Loucy (cell line): ENCODE measurements at regions not wholly inside any gene's neighbourhood (a gene's known extent, or its start where the extent isn't known, plus 50 kb on each side); places are given as distances from the start of the nearest gene placed in this dataset.

ENCODE experiments used
- H2AFZ ChIP-seq: fragments of 200-600 bp; sonication (generic); 2 replicates; pipeline ENCODE4 v1.6.0; 2016; ENCODE audit warnings: antibody characterized with exemption, mild to moderate bottlenecking, low read length, moderate library complexity
- H3F3A ChIP-seq: fragments of 200-600 bp; 2 replicates; pipeline ENCODE4 v1.6.0; 2016; ENCODE audit warnings: antibody characterized with exemption, low read depth, mild to moderate bottlenecking
- H3K27me3 ChIP-seq: fragments of 200-600 bp; sonication (generic); 2 replicates; pipeline ENCODE4 v1.6.1; 2014; ENCODE audit warnings: low read length, mild to moderate bottlenecking; ENCODE audit not compliant: insufficient read depth, poor library complexity, severe bottlenecking
- H3K36me3 ChIP-seq: fragments of 200-600 bp; sonication (generic); 2 replicates; pipeline ENCODE4 v1.6.1; 2016; ENCODE audit warnings: low read length; ENCODE audit not compliant: insufficient read depth
- H3K4me1 ChIP-seq: fragments of 200-600 bp; sonication (generic); 2 replicates; pipeline ENCODE4 v1.5.1; 2014; ENCODE audit warnings: low read length, mild to moderate bottlenecking; ENCODE audit not compliant: insufficient read depth, poor library complexity, severe bottlenecking
- H3K4me2 ChIP-seq: fragments of 200-600 bp; sonication (generic); 2 replicates; pipeline ENCODE4 v1.6.0; 2014; ENCODE audit warnings: antibody characterized with exemption, low read length, low read depth, mild to moderate bottlenecking; ENCODE audit not compliant: poor library complexity, severe bottlenecking
- H3K4me3 ChIP-seq: fragments of 200-600 bp; sonication (generic); 2 replicates; pipeline ENCODE4 v1.5.1; 2014; ENCODE audit warnings: low read length, mild to moderate bottlenecking, mixed read lengths; ENCODE audit not compliant: poor library complexity, severe bottlenecking
- H3K79me2 ChIP-seq: fragments of 200-600 bp; sonication (generic); 2 replicates; pipeline ENCODE4 v1.6.1; 2014; ENCODE audit warnings: low read length; ENCODE audit not compliant: insufficient read depth
- H3K9ac ChIP-seq: fragments of 200-600 bp; sonication (generic); 2 replicates; pipeline ENCODE4 v1.6.0; 2014; ENCODE audit warnings: mild to moderate bottlenecking, low read depth, low read length, moderate library complexity; ENCODE audit not compliant: poor library complexity, severe bottlenecking
- H3K9me2 ChIP-seq: fragments of 200-600 bp; sonication (generic); replicated peaks from 2 replicates; pipeline ENCODE4 v1.6.1; 2016; ENCODE audit warnings: low read depth, low read length, mixed read lengths
- H3K9me3 ChIP-seq: fragments of 200-600 bp; sonication (generic); 2 replicates; pipeline ENCODE4 v1.6.1; 2014; ENCODE audit warnings: mild to moderate bottlenecking, antibody characterized with exemption, low read length, low read depth; ENCODE audit not compliant: insufficient read depth
- H4K20me1 ChIP-seq: fragments of 200-600 bp; sonication (generic); 2 replicates; pipeline ENCODE4 v1.6.0; 2014; ENCODE audit warnings: antibody characterized with exemption, low read length, mild to moderate bottlenecking; ENCODE audit not compliant: insufficient read depth, poor library complexity, severe bottlenecking
- EZH2phosphoT487 ChIP-seq: fragments of 200-600 bp; IDR thresholded peaks from 2 replicates; pipeline ENCODE4 v1.6.1; 2018; ENCODE audit warnings: antibody characterized with exemption, mild to moderate bottlenecking, moderate library complexity, borderline replicate concordance
- TF ChIP-seq, protein P1 (sequence below): fragments of 200-600 bp; sonication (generic); conservative IDR thresholded peaks from 2 replicates; pipeline ENCODE4 v1.5.1; 2014; ENCODE audit warnings: mild to moderate bottlenecking, antibody characterized with exemption, low read length

DNA sequence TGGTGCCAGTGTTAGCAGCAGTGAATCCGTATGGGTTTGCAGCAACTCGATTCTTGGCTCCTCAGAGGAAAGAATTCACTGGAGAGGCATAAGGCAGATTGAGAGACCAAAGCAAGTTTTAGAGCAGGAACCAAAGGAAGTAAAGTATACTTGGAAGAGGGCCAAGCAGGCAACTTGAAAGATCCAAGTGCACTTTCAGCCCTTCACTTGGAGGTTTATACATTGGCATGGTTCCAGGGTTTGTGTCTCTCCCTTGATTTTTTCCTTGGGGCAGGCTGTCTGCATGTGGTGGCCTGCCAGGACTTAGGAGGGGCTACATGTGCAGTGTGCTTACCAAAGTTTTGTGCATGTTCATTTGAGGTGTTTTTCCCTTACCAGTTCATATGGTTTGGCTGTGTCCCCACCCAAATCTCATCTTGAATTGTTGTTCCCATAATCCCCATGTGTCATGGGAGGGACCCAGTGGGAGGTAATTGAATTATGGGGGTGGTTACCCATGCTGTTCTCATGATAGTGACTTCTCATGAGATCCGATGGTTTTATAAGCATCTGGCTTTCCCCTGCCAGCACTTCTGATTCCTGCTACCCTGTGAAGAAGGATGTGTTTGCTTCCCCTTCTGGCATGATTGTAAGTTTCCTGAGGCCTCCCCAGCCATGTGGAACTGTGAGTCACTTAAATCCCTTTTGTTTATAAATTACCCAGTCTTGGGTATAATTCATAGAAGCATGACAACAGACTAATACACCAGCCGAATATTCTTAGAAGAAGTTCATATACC is 86.2 kb upstream of the TSPAN5 start:
- H3F3A ChIP-seq, result no peaks in the 10 kb centered on the region
- no peaks in the 10 kb centered on the region for H3K9me2 ChIP-seq
- no peak overlapping the region for H3K9ac ChIP-seq
- peaks cover 20% of the 10 kb centered on the region for H3K4me1 ChIP-seq
- no peaks in the 10 kb centered on the region for H3K9me3 ChIP-seq
- TF ChIP-seq, protein P1, sequence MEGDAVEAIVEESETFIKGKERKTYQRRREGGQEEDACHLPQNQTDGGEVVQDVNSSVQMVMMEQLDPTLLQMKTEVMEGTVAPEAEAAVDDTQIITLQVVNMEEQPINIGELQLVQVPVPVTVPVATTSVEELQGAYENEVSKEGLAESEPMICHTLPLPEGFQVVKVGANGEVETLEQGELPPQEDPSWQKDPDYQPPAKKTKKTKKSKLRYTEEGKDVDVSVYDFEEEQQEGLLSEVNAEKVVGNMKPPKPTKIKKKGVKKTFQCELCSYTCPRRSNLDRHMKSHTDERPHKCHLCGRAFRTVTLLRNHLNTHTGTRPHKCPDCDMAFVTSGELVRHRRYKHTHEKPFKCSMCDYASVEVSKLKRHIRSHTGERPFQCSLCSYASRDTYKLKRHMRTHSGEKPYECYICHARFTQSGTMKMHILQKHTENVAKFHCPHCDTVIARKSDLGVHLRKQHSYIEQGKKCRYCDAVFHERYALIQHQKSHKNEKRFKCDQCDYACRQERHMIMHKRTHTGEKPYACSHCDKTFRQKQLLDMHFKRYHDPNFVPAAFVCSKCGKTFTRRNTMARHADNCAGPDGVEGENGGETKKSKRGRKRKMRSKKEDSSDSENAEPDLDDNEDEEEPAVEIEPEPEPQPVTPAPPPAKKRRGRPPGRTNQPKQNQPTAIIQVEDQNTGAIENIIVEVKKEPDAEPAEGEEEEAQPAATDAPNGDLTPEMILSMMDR, result no peak
- no peak for TF ChIP-seq EZH2phosphoT487
- no peak overlapping the region for H2AFZ ChIP-seq
- no peak overlapping the region for H3K4me2 ChIP-seq
- H3K36me3 ChIP-seq, result no peaks in the 10 kb centered on the region
- no peak overlapping the region for H3K4me3 ChIP-seq
- no peaks in the 10 kb centered on the region for H3K79me2 ChIP-seq
- H3K27me3 ChIP-seq, result no peaks in the 10 kb centered on the region
- H4K20me1 ChIP-seq, result no peaks in the 10 kb centered on the region

DNA sequence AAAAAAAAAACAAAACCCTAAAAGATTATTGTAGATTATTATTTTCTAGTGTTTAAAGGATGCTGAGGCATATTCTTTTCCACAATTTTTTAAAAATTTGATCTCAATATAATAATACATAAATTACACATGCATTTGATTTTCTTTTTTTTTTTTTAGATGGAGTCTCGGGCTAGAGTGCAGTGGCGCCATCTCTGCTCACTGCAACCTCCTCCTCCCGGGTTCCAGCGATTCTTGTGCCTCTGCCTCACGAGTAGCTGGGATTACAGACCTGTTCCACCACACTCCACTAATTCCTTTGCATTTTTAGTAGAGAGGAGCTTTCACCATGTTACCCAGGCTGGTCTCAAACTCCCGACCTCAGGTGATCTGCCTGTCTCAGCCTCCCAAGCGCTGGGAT is 83.5 kb upstream of the TSPAN5 start:
- Histone ChIP-seq H2AFZ (no peak overlapping the region), H3K4me1 (peaks cover 8% of the 10 kb centered on the region), H3K4me3 (no peak overlapping the region), H4K20me1 (no peaks in the 10 kb centered on the region), H3F3A (no peaks in the 10 kb centered on the region), H3K4me2 (no peak overlapping the region), H3K9me3 (0 out of 2 replicates have a peak, but pooled peaks cover 5% of the 10 kb centered on the region), H3K9ac (no peak overlapping the region), H3K36me3 (no peaks in the 10 kb centered on the region), H3K79me2 (no peaks in the 10 kb centered on the region), H3K9me2 (no peaks in the 10 kb centered on the region), H3K27me3 (no peaks in the 10 kb centered on the region)
- TF ChIP-seq, protein P1, result no peak
- no peak for TF ChIP-seq EZH2phosphoT487

DNA sequence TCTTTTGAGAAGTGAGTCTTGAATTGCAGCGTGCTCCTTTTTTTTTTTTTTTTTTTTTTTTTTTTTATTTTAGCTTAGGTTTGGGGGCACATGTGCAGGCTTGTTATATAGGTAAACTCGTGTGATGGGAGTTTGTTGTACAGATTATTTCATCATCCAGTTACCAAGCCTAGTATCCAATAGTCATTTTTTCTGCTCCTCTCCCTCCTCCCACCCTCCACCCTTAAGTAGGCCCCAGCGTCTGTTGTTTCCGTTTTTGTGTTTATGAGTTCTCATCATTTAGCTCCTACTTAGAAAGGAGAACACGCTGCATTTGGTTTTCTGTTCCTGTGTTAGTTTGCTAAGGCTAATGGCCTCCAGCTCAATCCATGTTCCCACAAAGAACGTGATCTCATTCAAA is 81.3 kb upstream of the TSPAN5 start:
- no peak overlapping the region for H3K4me3 ChIP-seq
- 0 out of 2 replicates have a peak, but pooled peaks cover 5% of the 10 kb centered on the region for H3K9me3 ChIP-seq
- H3K36me3 ChIP-seq, result no peaks in the 10 kb centered on the region
- H4K20me1 ChIP-seq, result no peaks in the 10 kb centered on the region
- no peaks in the 10 kb centered on the region for H3K9me2 ChIP-seq
- H3K27me3 ChIP-seq, result no peaks in the 10 kb centered on the region
- no peaks in the 10 kb centered on the region for H3K79me2 ChIP-seq
- H3K4me2 ChIP-seq, result no peak overlapping the region
- TF ChIP-seq, protein P1, result no peak
- no peak overlapping the region for H3K9ac ChIP-seq
- no peak overlapping the region for H2AFZ ChIP-seq
- H3K4me1 ChIP-seq, result no peaks in the 10 kb centered on the region
- no peaks in the 10 kb centered on the region for H3F3A ChIP-seq
